Astrocyte (in vitro differentiated cells and primary cell): ENCODE measurements at regions not wholly inside any gene's neighbourhood (a gene's known extent, or its start where the extent isn't known, plus 50 kb on each side); places are given as distances from the start of the nearest gene placed in this dataset.
"Not testable (repeated sequence)": the region's sequence is repeated elsewhere in the genome, so short reads cannot be mapped to it uniquely, and the experiment has no call there.

Experiments
- CTCF ChIP-seq: IDR thresholded peaks from 2 replicates; pipeline ENCODE4 v1.5.1; 2011; ENCODE audit warnings: low read depth, mild to moderate bottlenecking, inconsistent platforms, low read length, moderate library complexity; ENCODE audit not compliant: insufficient read depth
- EZH2 ChIP-seq: IDR thresholded peaks from 2 replicates; pipeline ENCODE4 v1.6.1; 2012; ENCODE audit warnings: mild to moderate bottlenecking, low read length, inconsistent platforms; ENCODE audit not compliant: insufficient read depth

GRCh38 chr1:83472066-83472465, 526.9 kb downstream of the TTLL7 start:
- TF ChIP-seq CTCF, EZH2: not testable (repeated sequence)
